ENCODE measurements at regions not wholly inside any gene's neighbourhood (a gene's known extent, or its start where the extent isn't known, plus 50 kb on each side); places are given as distances from the start of the nearest gene placed in this dataset.

- Histone ChIP-seq H4K8ac (ENCODE audit: extremely low read depth, insufficient read depth, low read length) (no peak overlapping the region), H2BK120ac (replicated peaks; ENCODE audit: low read depth, low read length) (no peak overlapping the region), H2BK20ac (ENCODE audit: low read length) (no peak overlapping the region), H3K79me2 (ENCODE audit: control insufficient read depth in 1 of 2, insufficient read depth in 2 of 2, low read length in 2 of 2) (no peaks in the 10 kb centered on the region), H3K56ac (replicated peaks; ENCODE audit: insufficient read length, low read depth, low read length) (no peak overlapping the region), H3K27ac (ENCODE audit: low read depth, low read length) (no peak overlapping the region), H4K5ac (ENCODE audit: insufficient read length, low read depth, low read length) (no peak overlapping the region), H3K9ac (replicated peaks in 1 of 4; ENCODE audit: extremely low read depth in 1 of 4, low read depth in 3 of 4, low read length in 3 of 4) (no peak overlapping the region), H3K4ac (replicated peaks; ENCODE audit: insufficient read length, low read depth, low read length) (no peak overlapping the region), H3K23ac (ENCODE audit: insufficient read length) (no peak overlapping the region), H2AFZ (ENCODE audit: low read length) (no peak overlapping the region), H3K36me3 (ENCODE audit: control insufficient read depth in 2 of 4, insufficient read depth in 4 of 4, low read length in 3 of 4) (no peaks in the 10 kb centered on the region), H3K9me3 (ENCODE audit: insufficient read depth in 2 of 2, low read depth in 1 of 2, low read length in 1 of 2) (peaks cover 0 to 4% of the 10 kb centered on the region in 2 experiments; a peak in 1 of 4 replicates), H2BK5ac (ENCODE audit: low read depth, low read length) (no peak overlapping the region), H4K91ac (replicated peaks; ENCODE audit: insufficient read length, low read length) (no peak overlapping the region), H4K20me1 (replicated peaks in 1 of 2; ENCODE audit: control insufficient read depth in 1 of 2, insufficient read depth in 2 of 2, low read length in 2 of 2) (no peaks in the 10 kb centered on the region), H2AK5ac (ENCODE audit: low read depth, low read length) (no peak overlapping the region), H3K4me1 (replicated peaks in 1 of 4; ENCODE audit: control insufficient read depth in 3 of 4, insufficient read depth in 4 of 4, low read length in 3 of 4) (no peaks in the 10 kb centered on the region), H3K14ac (ENCODE audit: insufficient read length) (no peak overlapping the region), H3K23me2 (ENCODE audit: low read depth, low read length) (no peaks in the 10 kb centered on the region), H3K27me3 (replicated peaks in 1 of 4; ENCODE audit: control insufficient read depth in 3 of 4, extremely low read depth in 1 of 4, insufficient read depth in 3 of 4, low read length in 3 of 4) (no peaks in the 10 kb centered on the region), H2BK12ac (ENCODE audit: low read depth, low read length) (no peak overlapping the region), H3K18ac (ENCODE audit: extremely low read depth, low read length) (no peak overlapping the region), H3K79me1 (ENCODE audit: low read depth, low read length) (no peaks in the 10 kb centered on the region), H3K4me3 (ENCODE audit: extremely low read depth in 1 of 4, insufficient read depth in 2 of 4, low read depth in 3 of 4, low read length in 4 of 4) (no peak overlapping the region), H3K4me2 (ENCODE audit: insufficient read depth in 1 of 2, low read depth in 2 of 2, low read length in 2 of 2) (no peak overlapping the region), H2BK15ac (ENCODE audit: low read length) (no peak overlapping the region)
- WGBS, 2 experiments (ENCODE audit: extremely low coverage in 1 of 2, insufficient coverage in 1 of 2, insufficient read length in 1 of 2, insufficient replicate concordance in 2 of 2, low coverage in 1 of 2, low lambda C conversion rate in 2 of 2, missing lambda C conversion rate in 1 of 2) = 85% methylated on average over 2 of the region's 2 CpGs; no CpG with 5 or more reads in 1 of the 2 experiments
- CTCF ChIA-PET (ENCODE audit: partially characterized antibody) = interaction anchor here (0.6 to 0.7 kb wide), 2 partner anchors 66 to 231 kb away, joined by 3 read pairs; no protein-coding TSS in a partner anchor
- POLR2A ChIA-PET (ENCODE audit: partially characterized antibody) = no interaction called here
- DNase-seq (ENCODE audit: low read depth in 1 of 2, low spot score in 2 of 2) = no peak
- no peak for FAIRE-seq
- TF ChIP-seq CEBPB (IDR thresholded peaks at IDR 0.05; ENCODE audit: low read depth, low read length) (no peak), SP1 (IDR thresholded peaks at IDR 0.05; ENCODE audit: low read depth, low read length) (no peak)
Observed at GRCh38 chr12:114931025-114931424, 247.1 kb upstream of the TBX3 start.

All from H1 (cell line).